ENCODE measurements at regions not wholly inside any gene's neighbourhood (a gene's known extent, or its start where the extent isn't known, plus 50 kb on each side); places are given as distances from the start of the nearest gene placed in this dataset.

DNA sequence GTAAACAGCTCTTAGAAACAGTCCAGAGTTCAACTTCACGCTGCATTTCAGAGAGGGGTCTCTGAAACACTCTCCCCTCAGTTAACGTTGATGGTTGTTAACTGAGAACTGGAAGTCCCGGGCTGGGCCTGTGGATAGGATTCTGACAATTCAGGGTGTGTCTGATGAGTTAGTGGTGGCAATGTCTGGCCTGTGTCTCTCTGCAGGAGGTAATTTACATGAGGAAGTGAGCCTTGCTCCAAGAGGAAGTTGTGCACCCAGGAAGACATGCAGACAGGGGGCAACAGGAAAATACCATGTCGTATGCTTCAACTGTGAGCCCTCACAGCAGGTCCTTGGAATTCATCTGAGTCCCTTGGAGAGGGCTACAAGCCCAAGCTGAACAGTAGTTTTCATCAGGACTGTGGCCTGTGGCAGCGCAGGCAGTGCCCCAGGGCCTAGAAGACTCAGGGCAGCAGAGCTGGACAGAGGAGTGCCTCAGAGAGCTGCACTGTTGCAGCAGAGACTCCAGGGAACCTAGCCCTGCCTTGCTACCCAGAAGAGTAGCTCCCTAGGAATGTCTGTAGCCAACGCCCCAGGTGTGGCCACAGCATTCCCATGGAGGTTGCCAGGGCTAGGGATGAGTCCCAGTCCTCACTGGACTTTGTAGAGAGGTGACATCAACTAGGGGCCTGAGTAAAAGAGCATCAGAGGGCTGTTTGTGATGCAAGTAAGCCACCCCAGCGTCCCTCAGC lies 104.6 kb upstream of the SELENOK start:
- Histone ChIP-seq H3K9me3 (no peaks in the 10 kb centered on the region), H3K27me3 (peaks cover 4% of the 10 kb centered on the region), H3K27ac (no peak overlapping the region), H3K4me3 (ENCODE audit: low read depth in 1 of 2, low read length in 1 of 2) (no peak overlapping the region), H3K36me3 (no peaks in the 10 kb centered on the region), H3K4me1 (ENCODE audit: control insufficient read depth in 1 of 2, insufficient read depth in 1 of 2, low read depth in 1 of 2, low read length in 1 of 2) (no peaks in the 10 kb centered on the region)
- TF ChIP-seq CTCF (IDR thresholded peaks at IDR 0.05): no peak

DNA sequence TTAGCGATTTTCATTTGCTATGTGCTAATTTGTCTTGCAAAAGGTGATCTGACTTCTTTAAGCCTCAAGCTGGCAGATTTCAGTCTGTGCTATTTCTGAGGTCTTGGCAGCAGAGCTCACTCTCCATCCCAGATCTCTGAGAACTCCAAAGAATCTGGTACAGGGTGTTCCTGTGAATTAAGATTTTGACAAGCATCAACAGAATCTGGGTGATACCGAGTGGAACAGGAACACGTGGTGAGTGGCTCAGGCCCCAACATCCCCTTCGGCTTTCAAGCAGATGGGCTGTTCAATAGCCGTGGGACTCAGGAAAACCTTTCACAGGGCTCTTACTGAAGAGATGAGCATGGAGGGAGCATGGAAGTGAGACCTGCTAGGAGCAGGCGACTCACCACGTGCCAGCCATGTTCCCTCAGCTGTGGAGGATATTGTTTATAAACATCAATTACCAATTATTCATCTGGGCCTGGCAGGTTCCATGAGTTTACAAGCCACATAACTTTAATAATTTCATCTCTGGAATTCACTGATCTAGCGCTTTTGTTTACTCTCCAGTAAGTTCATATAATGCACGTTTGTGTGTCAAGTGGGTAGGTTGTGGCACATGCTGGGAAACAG lies 103.4 kb upstream of the SELENOK start:
- H3K27ac ChIP-seq: no peak overlapping the region
- no peak overlapping the region for H3K4me3 ChIP-seq (ENCODE audit: low read depth in 1 of 2, low read length in 1 of 2)

GRCh38 chr3:53991240-53991639 lies 99.6 kb upstream of the SELENOK start:
- H3K9me3 ChIP-seq: no peaks in the 10 kb centered on the region
- H3K4me3 ChIP-seq (ENCODE audit: low read depth in 1 of 2, low read length in 1 of 2): no peak overlapping the region
- no peaks in the 10 kb centered on the region for H3K27me3 ChIP-seq
- no peaks in the 10 kb centered on the region for H3K36me3 ChIP-seq
- no peaks in the 10 kb centered on the region for H3K4me1 ChIP-seq (ENCODE audit: control insufficient read depth in 1 of 2, insufficient read depth in 1 of 2, low read depth in 1 of 2, low read length in 1 of 2)
- no peak overlapping the region for H3K27ac ChIP-seq
- TF ChIP-seq CTCF (IDR thresholded peaks at IDR 0.05): no peak

More for the DNA sequence above, 103.4 kb upstream of the SELENOK start:
- no peaks in the 10 kb centered on the region for H3K9me3 ChIP-seq
- H3K27me3 ChIP-seq: peaks cover 4% of the 10 kb centered on the region
- no peaks in the 10 kb centered on the region for H3K36me3 ChIP-seq
- TF ChIP-seq CTCF (IDR thresholded peaks at IDR 0.05): no peak
- no peaks in the 10 kb centered on the region for H3K4me1 ChIP-seq (ENCODE audit: control insufficient read depth in 1 of 2, insufficient read depth in 1 of 2, low read depth in 1 of 2, low read length in 1 of 2)

DNA sequence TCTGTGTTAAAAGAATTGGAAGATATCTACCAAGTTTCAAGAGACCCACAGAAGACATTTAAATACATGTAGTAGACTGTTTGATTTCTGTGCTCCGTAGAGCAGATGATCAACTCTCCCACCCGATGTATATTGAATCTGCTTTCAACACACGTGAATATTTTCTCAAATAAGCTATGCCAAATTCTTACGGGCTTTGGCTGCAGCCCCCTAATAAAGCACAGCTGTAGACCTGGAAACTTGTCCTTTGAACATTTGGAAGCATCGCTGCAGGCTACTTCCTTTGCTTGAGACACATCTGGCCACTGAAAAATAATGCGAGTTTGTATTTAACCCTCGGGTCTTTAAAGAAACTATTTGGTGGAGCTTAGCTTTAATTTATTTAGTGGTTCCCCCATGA lies 98.3 kb upstream of the SELENOK start:
- Histone ChIP-seq H3K4me3 (ENCODE audit: low read depth in 1 of 2, low read length in 1 of 2) (no peak overlapping the region), H3K36me3 (no peaks in the 10 kb centered on the region), H3K27me3 (no peaks in the 10 kb centered on the region), H3K4me1 (ENCODE audit: control insufficient read depth in 1 of 2, insufficient read depth in 1 of 2, low read depth in 1 of 2, low read length in 1 of 2) (no peaks in the 10 kb centered on the region), H3K27ac (no peak overlapping the region), H3K9me3 (no peaks in the 10 kb centered on the region)
- TF ChIP-seq CTCF (IDR thresholded peaks at IDR 0.05): no peak

- Histone ChIP-seq H3K9me3 (no peaks in the 10 kb centered on the region), H3K36me3 (no peaks in the 10 kb centered on the region), H3K27ac (no peak overlapping the region), H3K27me3 (no peaks in the 10 kb centered on the region), H3K4me3 (ENCODE audit: low read depth in 1 of 2, low read length in 1 of 2) (no peak overlapping the region), H3K4me1 (ENCODE audit: control insufficient read depth in 1 of 2, insufficient read depth in 1 of 2, low read depth in 1 of 2, low read length in 1 of 2) (no peaks in the 10 kb centered on the region)
- no peak for TF ChIP-seq CTCF (IDR thresholded peaks at IDR 0.05)
Observed at GRCh38 chr3:53989451-53989850, 97.8 kb upstream of the SELENOK start.

All from neutrophil (primary cell).